DND-41 (cell line): ENCODE measurements at regions not wholly inside any gene's neighbourhood (a gene's known extent, or its start where the extent isn't known, plus 50 kb on each side); places are given as distances from the start of the nearest gene placed in this dataset.
"Not testable (repeated sequence)": the region's sequence is repeated elsewhere in the genome, so short reads cannot be mapped to it uniquely, and the experiment has no call there.

Source experiments
- ATAC-seq: fragments of 200-7000 bp; cut with Tn5 transposase; 3 replicates; pipeline ENCODE4 v1.9.1; 2021; ENCODE audit warnings: low read depth; ENCODE audit not compliant: insufficient read depth
- DNase-seq: peaks from one replicate; pipeline ENCODE4 v3.0.0-alpha.2; 2020
- H2AFZ ChIP-seq: 2 replicates; pipeline ENCODE4 v1.6.0; 2012; ENCODE audit warnings: low read depth, low read length
- H3K27ac ChIP-seq: 2 replicates; pipeline ENCODE4 v1.5.1; 2012; ENCODE audit warnings: low read length, inconsistent platforms
- H3K27me3 ChIP-seq: fragments of 200-600 bp; sonication (generic); 2 replicates; pipeline ENCODE4 v1.6.0; 2012; ENCODE audit warnings: low read length, mild to moderate bottlenecking, inconsistent platforms; ENCODE audit not compliant: insufficient read depth, poor library complexity
- H3K36me3 ChIP-seq: 2 replicates; pipeline ENCODE4 v1.5.1; 2012; ENCODE audit warnings: low read length, inconsistent platforms; ENCODE audit not compliant: insufficient read depth
- H3K4me1 ChIP-seq: 2 replicates; pipeline ENCODE4 v1.5.1; 2012; ENCODE audit warnings: mild to moderate bottlenecking, low read length; ENCODE audit not compliant: insufficient read depth
- H3K4me2 ChIP-seq: 2 replicates; pipeline ENCODE4 v1.6.0; 2012; ENCODE audit warnings: mild to moderate bottlenecking, moderate library complexity, low read length, inconsistent platforms; ENCODE audit not compliant: insufficient read depth
- H3K4me3 ChIP-seq, 2 experiments: fragments of 200-600 bp in 1 of 2; shearing (Covaris generic) in 1 of 2; 2 replicates each; pipeline ENCODE4 v1.5.1; 2012 to 2016; ENCODE audit warnings: inconsistent platforms in 2 of 2, low read length in 2 of 2, mild to moderate bottlenecking in 2 of 2, low read depth in 1 of 2, moderate library complexity in 1 of 2
- H3K79me2 ChIP-seq: 2 replicates; pipeline ENCODE4 v1.6.0; 2012; ENCODE audit warnings: low read length, inconsistent platforms; ENCODE audit not compliant: insufficient read depth
- H3K9ac ChIP-seq: 2 replicates; pipeline ENCODE4 v1.6.0; 2012; ENCODE audit warnings: low read depth, mild to moderate bottlenecking, inconsistent platforms, low read length, moderate library complexity
- H3K9me3 ChIP-seq: 2 replicates; pipeline ENCODE4 v1.5.1; 2012; ENCODE audit warnings: low read length, moderate library complexity, mild to moderate bottlenecking, inconsistent platforms; ENCODE audit not compliant: insufficient read depth, severe bottlenecking
- H4K20me1 ChIP-seq: 2 replicates; pipeline ENCODE4 v1.6.0; 2012; ENCODE audit warnings: low read length; ENCODE audit not compliant: insufficient read depth

- not testable (repeated sequence) for H3K9ac ChIP-seq, H3K9me3 ChIP-seq, H3K4me1 ChIP-seq, H3K79me2 ChIP-seq, DNase-seq, ATAC-seq, H2AFZ ChIP-seq, H3K27me3 ChIP-seq, H3K36me3 ChIP-seq, H4K20me1 ChIP-seq, H3K27ac ChIP-seq, H3K4me3 ChIP-seq, H3K4me2 ChIP-seq
Measured at GRCh38 chr21:6428498-6429092, 4092.8 kb upstream of the TPTE start.

GRCh38 chr21:6429924-6430323 lies 4091.5 kb upstream of the TPTE start:
- not testable (repeated sequence) for H2AFZ ChIP-seq, ATAC-seq, H3K4me1 ChIP-seq, H4K20me1 ChIP-seq, H3K9me3 ChIP-seq, H3K36me3 ChIP-seq, H3K4me2 ChIP-seq, H3K79me2 ChIP-seq, H3K27me3 ChIP-seq, DNase-seq, H3K27ac ChIP-seq, H3K4me3 ChIP-seq, H3K9ac ChIP-seq

GRCh38 chr21:6433149-6433548 lies 4088.2 kb upstream of the TPTE start:
- H3K79me2 ChIP-seq, H4K20me1 ChIP-seq, H3K9ac ChIP-seq, H3K27ac ChIP-seq, H3K4me2 ChIP-seq, H2AFZ ChIP-seq, H3K27me3 ChIP-seq, H3K9me3 ChIP-seq, H3K4me3 ChIP-seq, ATAC-seq, DNase-seq, H3K36me3 ChIP-seq: not testable (repeated sequence)
- peaks cover 15% of the 10 kb centered on the region for H3K4me1 ChIP-seq

GRCh38 chr21:6436205-6436604 lies 4085.2 kb upstream of the TPTE start:
- not testable (repeated sequence) for H3K27ac ChIP-seq, H3K27me3 ChIP-seq, H2AFZ ChIP-seq, ATAC-seq, H3K4me3 ChIP-seq, H4K20me1 ChIP-seq, H3K9ac ChIP-seq, H3K36me3 ChIP-seq, H3K4me2 ChIP-seq, H3K79me2 ChIP-seq, H3K9me3 ChIP-seq
- H3K4me1 ChIP-seq, result peaks cover 19% of the 10 kb centered on the region
- DNase-seq, result peak; percentile 8

GRCh38 chr21:6436971-6437833 lies 4084.2 kb upstream of the TPTE start:
- Histone ChIP-seq H3K27ac (peak overlapping the region; percentile 78), H3K4me2 (peak overlapping the region; percentile 48), H3K9ac (0 out of 2 replicates have a peak overlapping the region, but pooled peaks have one; percentile 30), H3K4me1 (peaks cover 19% of the 10 kb centered on the region)
- H3K79me2 ChIP-seq, H3K36me3 ChIP-seq, H4K20me1 ChIP-seq, H2AFZ ChIP-seq, H3K9me3 ChIP-seq, H3K4me3 ChIP-seq, H3K27me3 ChIP-seq: not testable (repeated sequence)
- peak; percentile 67 for DNase-seq
- ATAC-seq, result peak; percentile 89

GRCh38 chr21:6437834-6438187 lies 4083.6 kb upstream of the TPTE start:
- peak; percentile 62 for DNase-seq
- H4K20me1 ChIP-seq, H2AFZ ChIP-seq, H3K27me3 ChIP-seq, H3K79me2 ChIP-seq, H3K4me3 ChIP-seq, H3K9me3 ChIP-seq, H3K36me3 ChIP-seq: not testable (repeated sequence)
- H3K27ac ChIP-seq, result peak overlapping the region; percentile 78
- peak; percentile 59 for ATAC-seq
- H3K4me2 ChIP-seq, result peak overlapping the region; percentile 48
- H3K4me1 ChIP-seq, result peaks cover 19% of the 10 kb centered on the region
- peak overlapping the region; percentile 30; the same call in 1 of the 2 replicates for H3K9ac ChIP-seq

- H3K9me3 ChIP-seq, H3K27ac ChIP-seq, H2AFZ ChIP-seq, H3K36me3 ChIP-seq, H3K79me2 ChIP-seq, H3K9ac ChIP-seq, H4K20me1 ChIP-seq, H3K27me3 ChIP-seq, ATAC-seq, H3K4me2 ChIP-seq, DNase-seq, H3K4me3 ChIP-seq: not testable (repeated sequence)
- peaks cover 19% of the 10 kb centered on the region for H3K4me1 ChIP-seq
Measured at GRCh38 chr21:6439058-6439457, 4082.3 kb upstream of the TPTE start.

GRCh38 chr21:6454648-6455340 lies 4066.6 kb upstream of the TPTE start:
- not testable (repeated sequence) for H4K20me1 ChIP-seq, H3K27me3 ChIP-seq, H3K4me2 ChIP-seq, H2AFZ ChIP-seq, H3K79me2 ChIP-seq, H3K4me1 ChIP-seq, H3K36me3 ChIP-seq, H3K9ac ChIP-seq, H3K4me3 ChIP-seq, H3K9me3 ChIP-seq, ATAC-seq, H3K27ac ChIP-seq, DNase-seq
